Stimulated activated CD8-positive, alpha-beta memory T cell treated with anti-CD3 and anti-CD28 coated beads, Interleukin-7, amount 100 ng/mL, for 1 hour (primary cell): ENCODE measurements at regions not wholly inside any gene's neighbourhood (a gene's known extent, or its start where the extent isn't known, plus 50 kb on each side); places are given as distances from the start of the nearest gene placed in this dataset.
"Not testable (repeated sequence)": the region's sequence is repeated elsewhere in the genome, so short reads cannot be mapped to it uniquely, and the experiment has no call there.

Experiments
- DNase-seq, 2 donors: peaks; one replicate each; pipeline ENCODE4 v3.0.0-alpha.2; 2020; ENCODE audit warnings: low read depth in 2 of 2

DNA sequence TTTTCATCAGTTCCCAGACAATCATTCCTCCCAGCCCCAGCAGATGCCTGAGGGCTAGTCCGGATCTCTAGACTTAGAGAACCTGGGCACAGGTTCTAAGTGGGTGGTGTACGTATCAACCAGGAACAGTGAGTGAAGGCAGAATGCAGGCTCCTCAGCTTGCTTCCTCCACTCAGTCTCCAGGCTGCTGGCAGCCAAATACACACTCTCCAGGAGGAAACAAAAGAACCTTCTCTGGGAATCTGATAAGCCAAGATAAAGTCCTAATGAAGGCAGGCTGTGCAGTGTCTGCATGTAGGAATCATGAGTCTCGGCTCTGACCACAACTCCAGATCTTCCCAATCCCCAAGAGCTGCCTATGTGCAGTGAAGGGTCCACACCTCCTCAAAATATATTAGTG lies 245.7 kb downstream of the SP3 start:
- no peak for DNase-seq

DNA sequence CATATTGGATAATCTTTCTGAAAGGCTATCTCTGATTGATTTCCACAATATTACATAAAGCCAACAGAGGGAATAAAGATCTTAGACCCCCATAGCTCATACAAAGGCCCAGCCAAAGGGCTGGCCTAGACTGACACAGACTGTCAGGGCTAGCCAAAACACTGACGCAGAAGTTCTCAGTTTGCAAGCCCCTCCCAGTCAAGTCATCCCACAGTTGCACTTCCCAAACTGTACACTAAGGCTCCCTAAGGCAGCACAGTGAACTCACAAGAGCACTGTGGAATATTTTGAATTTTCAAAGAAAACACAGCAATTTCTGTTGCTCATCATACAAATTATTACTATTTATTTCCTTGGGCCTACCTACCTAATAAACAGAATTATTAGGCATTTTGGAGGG lies 244.9 kb downstream of the SP3 start:
- DNase-seq: no peak

DNA sequence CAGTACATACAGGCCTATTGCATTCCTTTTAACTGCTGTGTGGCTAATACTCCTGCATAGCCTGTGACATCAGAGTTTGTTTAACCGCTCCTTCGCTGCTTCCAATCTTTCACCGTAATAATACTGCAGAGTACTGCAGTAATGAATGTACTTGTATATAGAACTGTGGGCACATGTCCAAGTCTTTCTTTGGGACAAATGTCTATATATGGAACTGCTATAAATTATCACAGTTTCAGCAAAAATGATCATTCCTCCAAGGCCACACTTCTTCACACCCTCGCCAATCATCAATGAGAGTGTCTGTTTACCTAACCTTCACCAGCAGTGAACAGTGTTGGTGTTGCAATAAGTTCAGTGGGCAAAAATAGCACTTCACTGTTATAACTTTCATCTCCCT lies 230.4 kb downstream of the SP3 start:
- DNase-seq: no peak

DNA sequence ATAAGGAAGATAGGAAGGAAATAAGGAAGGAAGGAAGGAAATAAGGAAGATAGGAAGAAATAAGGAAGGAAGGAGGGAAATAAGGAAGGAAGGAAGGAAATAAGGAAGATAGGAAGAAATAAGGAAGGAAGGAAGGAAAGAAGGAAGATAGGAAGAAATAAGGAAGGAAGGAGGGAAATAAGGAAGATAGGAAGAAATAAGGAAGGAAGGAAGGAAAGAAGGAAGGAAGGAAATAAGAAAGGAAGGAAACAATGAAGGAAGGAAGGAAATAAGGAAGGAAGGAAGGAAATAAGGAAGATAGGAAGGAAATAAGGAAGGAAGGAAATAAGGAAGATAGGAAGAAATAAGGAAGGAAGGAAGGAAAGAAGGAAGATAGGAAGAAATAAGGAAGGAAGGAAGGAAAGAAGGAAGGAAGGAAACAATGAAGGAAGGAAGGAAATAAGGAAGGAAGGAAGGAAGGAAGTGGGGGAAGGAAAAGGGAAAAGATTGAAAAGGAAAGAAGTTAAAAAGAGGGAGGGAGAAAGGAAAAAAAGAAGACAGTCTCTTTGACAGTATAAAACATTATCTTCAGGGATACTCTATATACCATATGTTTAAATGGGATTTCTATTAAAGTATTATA lies 227.1 kb downstream of the SP3 start:
- DNase-seq: not testable (repeated sequence)

DNA sequence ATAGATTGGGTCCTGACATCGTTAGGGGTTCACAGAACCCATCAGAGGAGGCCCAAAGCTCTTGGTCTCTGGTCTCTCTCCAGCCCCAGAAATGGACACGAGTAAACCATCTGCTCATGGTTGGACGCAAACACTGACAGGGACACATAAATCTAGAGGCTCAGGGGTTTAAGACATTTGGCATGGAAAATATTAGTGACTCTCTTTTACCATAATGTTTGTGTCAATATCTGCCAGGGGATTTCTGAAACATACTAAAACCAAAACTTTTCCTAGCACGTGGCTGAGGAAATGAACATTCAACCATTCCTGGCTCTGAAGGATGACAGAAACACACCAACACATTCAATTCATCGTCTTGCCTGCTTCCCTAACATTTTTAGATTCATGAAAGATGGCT lies 226.2 kb downstream of the SP3 start:
- DNase-seq: no peak

DNA sequence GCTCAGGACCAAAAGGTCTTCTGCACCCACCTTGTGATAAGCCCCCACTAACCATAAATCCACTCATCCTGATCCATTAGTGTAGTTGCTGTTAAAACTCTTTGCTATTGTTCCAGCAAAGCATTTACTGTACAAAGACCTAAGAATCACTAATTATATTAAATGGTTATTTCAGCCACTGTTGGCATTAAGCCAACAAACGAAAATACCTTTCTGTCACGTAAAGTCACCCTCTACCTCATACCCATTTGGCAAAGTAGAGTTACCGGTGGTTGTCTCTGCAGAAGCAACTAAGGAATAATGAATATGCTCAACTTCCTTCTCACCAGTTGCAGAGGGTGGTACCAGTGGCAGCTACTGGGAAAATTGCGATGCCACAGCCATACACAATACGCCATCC lies 224.5 kb downstream of the SP3 start:
- no peak for DNase-seq

DNA sequence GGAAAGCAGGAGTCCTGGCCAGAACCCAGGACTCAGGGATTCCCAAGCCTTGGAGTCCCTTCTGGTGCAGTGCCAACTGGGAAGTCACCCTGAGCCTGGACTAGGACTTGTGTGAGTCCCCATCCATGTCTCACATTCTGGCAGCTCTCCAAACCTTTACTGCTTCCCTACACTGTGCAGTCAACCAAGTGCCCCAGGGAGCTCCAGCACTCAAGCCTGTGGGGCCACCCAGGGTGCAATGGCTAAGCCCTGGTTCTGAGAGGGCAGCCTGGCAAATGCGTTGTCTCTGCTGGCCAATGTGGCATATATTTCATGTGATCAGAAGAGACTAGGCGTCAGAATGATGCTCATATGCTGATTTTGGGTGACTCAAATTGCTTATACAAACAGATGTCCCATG lies 223.4 kb downstream of the SP3 start:
- DNase-seq: no peak

DNA sequence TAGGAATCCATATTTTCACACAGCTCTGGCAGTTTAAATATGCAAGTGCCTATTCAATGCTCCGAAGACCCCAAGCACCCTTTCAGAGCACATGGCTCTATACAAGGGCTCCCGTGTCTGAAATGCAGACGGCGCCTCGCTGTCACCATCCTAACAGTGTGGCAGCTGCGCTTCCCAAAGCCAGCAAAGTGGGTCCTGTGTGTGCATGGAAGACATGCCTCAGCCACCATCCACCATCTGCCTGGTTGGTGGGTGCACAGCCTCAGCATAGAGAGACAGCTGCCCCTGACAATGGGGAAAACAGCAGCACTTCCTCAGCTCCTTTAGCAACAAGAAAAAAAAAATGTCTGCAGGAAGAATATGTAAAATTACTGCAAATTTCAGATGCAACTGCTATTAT lies 218.1 kb downstream of the SP3 start:
- DNase-seq: no peak

DNA sequence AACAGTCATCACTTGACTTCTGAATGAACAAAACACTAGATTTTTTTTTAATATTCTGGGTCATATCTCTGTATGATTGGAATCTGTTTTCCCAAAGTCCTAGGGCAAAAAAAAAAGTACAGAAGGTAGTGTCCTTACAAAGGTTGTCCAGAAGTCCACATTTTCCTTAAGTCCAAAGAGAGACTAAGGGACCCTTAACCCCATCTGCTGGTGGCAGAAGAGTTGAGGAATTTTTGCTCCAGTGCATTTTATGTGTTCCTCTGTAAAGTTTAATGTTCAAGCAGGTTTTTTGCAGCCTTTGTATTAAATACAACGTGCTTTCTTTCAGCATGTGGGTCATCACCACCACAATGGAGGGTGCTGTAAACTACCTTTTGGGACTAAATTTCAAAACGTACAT lies 215.9 kb downstream of the SP3 start:
- DNase-seq: no peak

DNA sequence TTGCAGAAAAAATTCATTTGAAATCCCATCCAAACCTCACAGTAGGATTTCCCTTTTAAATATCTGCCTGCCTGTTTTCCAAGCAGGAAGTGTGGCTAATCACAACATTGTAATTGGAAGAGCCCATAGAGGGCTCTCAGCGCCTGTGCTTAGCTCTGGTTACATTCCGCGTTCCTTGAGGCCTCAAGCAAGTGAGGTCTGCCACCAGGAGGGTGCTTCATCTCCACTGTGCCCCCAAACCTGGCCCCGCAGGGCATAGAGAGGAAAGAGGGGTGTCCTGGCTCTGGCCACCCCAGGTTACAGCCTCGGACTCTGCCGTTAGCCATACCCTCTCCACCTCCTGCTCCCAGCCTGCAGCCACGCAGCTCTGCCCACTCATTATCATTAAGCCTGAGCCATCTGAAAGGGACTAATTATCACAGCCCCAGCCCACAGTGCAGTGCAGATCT lies 214.8 kb downstream of the SP3 start:
- DNase-seq: no peak

DNA sequence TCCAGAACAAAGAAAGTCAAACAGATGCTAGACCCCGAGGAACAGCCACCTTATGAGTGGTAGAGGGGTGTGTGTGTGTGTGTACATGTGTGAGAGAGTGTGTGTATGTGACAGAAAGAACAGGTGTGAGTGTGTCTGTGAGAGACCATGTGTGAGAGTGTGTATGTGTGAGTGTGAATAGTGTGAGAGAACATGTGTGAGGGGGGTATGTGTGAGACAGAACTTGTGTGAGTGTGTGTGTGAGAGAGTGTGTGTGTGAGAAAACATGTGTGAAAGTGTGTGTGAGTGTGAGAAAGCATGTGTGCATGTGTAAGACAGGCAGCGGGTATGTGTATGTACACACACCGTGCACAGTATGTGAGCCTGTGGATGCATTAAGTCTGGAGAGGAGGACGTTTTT lies 214.3 kb downstream of the SP3 start:
- no peak for DNase-seq

DNA sequence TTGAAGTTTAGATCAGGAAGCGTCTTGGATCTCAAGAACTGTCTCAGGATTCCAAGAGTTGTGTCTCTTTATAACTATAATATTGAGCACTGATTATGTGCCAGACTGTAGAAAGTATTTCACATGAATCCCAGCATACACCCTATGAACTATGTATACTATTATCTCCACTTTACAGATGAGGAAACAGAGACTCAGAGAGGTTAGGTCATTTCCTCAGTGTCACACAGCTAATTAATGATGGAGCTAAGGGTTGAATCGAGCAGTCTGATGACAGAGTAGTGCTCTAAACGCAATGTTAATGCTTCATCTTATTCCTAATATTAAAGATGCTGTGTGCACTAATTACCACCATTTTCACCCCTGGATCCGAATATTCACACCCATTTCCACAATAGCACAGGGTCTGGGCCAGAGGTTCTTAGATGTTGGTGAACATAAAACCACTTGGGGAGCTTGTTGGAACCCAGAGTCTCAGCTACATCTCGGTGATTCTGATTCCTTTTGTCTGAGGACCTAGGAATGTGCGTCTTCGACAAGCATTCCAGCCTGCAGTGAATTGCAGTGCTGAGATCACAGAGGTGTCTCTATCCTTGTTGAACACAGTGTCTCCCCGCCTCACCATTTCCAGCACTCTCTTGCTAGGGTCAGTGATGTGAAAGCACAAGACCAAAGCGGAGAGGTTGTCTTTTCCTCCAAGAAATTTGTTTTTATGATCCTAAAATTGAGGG lies 213.8 kb downstream of the SP3 start:
- no peak for DNase-seq

DNA sequence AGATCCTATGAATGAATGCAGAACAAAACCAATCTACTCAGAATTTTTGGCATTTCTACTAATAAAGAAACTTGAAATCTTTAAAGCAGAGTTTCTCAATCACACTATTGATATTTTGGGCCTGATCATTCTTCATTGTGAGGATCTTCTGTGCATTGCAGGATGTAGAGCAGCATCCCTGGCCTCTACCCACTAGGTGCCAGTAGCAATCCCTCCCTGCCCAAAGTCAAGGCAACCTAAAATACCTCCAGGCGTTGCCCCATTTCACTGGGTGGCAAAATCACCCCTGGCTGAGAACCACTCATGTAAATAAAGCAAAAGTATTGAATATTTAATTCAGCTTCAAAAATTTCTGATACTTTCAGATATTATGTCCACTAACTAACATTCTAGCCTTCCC lies 213.0 kb downstream of the SP3 start:
- DNase-seq: no peak

DNA sequence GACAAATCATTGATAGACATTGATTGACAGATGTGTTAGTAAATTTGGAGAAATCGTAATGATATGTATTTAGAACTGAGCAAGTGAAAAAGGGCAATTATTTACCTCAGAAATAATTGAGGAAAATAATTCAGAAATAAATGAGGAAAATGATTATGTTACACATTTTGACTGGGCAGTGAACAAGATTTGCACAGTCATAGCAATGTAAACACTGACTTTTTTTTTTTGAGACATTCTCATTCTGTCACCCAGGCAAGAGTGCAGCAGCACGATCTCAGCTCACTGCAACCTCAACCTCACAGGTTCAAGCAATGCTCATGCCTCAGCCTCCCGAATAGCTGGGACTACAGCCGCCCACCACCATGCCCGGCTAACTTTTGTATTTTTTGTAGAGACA lies 211.7 kb downstream of the SP3 start:
- no peak for DNase-seq

DNA sequence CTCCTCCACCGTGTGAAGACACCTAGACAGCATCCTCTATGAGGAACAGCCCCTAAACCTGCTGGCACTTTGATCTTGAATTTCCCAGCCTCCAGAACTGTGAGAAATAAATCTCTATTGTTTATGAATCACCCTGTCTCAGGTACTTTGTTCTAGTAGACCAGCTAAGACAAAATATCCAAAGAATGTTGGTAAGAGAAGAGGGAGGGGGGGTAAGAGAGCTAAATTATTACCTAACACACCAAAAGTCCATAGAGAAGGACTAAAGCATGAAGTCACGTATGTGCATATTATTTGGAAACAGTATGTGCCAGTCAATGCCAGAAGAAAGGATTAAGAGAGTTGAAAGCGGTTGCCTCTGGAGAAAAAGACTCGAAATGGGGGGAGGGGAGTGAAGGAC lies 211.0 kb downstream of the SP3 start:
- DNase-seq: no peak

DNA sequence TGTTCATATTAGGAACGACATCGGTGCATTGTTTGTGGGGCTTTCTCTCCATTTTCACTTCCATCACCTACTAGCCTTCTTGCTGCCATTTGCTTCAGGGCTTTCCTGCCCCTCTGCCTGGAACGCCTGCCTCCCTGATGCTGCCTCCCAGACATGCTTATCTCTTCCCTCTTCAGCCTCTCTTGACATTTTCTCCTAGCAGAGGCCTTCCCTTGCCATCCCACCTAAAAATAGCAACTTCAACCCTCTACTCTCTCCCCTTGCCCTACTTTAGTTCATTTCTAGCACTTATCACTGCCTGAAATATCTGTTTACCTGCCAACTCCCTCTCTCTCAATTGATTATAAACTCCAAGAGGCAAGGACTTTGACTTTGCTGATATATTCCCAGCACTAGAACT lies 210.3 kb downstream of the SP3 start:
- no peak for DNase-seq

DNA sequence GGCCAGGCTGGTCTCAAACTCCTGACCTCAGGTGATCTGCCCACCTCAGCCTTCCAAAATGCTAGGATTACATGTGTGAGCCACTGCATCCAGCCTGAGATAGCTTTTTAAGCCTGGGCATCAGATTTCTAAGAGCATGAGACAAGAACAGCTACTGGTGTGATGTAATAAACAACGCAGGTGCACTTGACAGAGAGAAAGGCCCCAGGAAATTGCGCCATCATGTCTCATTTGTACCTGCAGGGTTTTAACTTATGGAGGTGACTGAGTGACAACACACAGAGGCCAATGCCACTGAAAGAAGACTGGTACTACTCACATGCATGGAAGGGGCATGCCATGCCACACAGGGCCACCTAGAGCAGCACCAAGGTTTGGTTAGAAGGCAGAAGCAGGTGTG lies 209.4 kb downstream of the SP3 start:
- no peak for DNase-seq

DNA sequence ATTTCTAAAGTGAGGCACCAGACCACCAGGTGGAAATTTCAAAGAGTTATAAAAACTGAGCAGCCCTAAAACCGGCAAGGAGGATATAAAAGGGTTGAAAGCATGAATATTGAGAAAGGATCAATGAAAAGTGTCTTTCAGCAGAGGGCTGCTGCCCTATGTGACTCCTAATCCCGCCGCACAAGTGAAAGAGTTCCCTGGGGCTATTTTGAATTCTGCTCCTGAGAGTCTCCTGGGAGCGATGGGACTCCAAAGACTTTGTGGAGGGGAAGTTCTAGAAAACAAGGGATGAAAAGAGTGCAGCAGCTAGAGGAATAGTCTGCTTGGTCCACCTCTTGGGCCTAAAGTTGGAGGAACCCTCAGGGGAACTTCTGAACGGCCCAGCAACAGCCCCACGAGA lies 205.2 kb downstream of the SP3 start:
- DNase-seq: no peak

DNA sequence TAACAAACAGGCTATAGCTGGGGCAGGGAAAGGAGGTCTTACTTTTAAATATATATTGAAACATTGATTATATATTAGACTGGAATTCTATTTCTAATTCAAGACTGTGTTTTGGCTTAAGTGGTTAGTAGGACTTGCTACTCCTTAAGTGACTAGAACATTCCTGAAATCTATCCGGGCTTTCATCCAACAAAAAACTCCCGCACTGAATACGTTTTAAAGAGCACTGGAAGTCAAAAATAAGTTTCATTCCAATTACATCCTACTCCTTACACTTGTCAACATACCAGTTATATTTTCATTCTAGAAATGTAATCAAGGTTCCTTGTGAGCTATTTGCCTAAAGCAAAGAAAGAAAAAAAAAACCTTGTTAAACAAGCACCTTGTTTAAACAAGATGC lies 204.6 kb downstream of the SP3 start:
- DNase-seq: no peak

DNA sequence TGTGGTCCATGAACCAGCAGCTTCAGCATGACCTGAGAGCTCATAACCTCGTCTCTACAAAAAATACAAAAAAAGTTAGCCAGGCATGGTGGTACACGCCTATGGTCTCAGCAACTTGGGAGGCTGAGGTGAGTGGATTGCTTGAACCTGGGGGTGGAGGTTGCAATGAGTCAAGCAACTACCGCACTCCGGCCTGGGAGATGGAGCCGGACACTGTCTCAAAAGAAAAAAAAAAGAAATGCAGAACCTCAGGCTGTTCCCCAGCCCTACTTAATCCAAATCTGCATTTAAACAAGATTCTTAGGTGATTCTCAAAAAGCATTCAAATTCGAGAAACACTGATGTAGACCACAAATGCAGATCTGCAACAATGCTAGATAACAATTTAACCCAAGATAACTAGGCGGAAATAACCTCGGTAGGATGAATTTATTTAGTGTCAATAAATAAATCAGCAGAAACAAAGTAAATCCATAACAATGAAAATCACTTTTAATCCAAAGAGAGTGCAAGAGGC lies 203.5 kb downstream of the SP3 start:
- no peak for DNase-seq

DNA sequence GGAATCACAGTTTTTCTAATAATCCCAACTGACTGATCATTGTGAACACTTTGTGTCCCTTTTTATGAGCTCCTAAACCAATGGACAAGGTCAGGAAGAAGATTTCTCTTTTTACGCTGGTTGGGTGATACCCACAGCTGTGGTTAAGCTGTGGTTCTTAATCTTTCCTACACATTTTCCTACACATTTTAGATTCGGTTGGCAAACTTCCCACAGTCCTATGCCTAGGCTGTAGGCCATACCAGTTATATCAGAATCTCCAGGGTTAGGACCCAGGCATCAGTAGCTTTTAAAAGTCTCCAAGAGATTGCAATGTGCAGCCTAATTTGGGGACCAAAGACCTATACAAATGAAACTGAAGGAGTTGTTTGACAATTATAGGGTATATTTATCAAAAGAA lies 203.0 kb downstream of the SP3 start:
- no peak for DNase-seq

DNA sequence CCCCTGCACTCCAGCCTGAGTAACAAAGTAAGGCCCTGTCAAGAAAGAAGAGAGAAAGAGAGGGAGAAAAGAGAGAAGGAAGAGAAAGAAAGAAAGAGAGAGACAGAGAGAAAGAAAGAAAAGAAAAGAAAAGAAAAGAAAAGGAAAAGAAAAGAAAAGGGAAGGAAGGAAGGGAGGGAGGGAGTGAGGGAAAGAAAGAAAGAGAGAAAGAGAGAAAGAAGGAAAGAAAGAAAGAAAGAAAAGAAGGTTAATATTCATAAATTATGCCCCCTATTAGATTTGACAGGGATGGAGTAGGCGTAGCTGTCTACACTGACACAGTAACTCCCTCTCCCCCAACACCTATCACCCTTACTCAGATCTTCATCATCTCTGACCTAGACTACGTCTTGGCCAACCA lies 202.3 kb downstream of the SP3 start:
- DNase-seq: no peak

DNA sequence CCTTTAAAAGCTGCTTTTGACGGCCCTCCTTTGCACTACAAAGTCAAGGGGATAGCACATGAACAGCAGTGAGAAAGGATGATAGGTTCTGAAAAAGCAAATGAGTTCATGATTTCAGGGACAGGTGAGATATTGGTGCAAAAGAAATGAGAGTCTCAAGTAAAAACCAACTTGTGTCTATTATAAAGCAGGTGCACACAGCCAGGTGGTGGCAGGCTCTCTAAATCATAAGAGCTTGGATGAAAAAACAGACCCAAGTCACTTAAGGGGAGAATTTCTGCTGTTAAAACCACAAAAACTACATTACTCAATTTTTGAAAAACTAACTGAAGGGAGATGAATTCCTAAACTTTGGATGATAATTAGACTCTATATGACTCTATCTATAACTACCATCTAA lies 201.5 kb downstream of the SP3 start:
- no peak for DNase-seq

DNA sequence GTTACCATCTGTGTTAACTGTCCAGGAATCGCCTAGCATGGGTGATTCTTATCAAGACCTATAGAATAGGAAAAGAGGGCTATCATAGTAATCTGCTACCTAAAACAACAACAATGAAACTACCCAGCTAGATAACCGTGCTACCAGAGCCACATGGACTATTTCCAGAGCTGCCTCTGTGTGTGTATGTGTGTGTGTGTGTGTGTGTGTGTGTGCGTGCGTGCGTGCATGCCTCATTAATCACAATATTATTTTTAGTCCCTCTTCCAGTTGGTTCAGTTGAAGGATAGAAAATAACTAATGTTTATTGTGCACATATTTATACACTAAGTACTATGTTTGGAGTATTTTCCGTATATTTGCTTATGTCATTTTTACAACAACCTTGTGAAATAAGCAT lies 201.1 kb downstream of the SP3 start:
- DNase-seq: no peak
